ENCODE measurements at regions not wholly inside any gene's neighbourhood (a gene's known extent, or its start where the extent isn't known, plus 50 kb on each side); places are given as distances from the start of the nearest gene placed in this dataset.

GRCh38 chr21:22096314-22096713 lies 1098.1 kb downstream of the NCAM2 start:
- intact Hi-C loops (cut with micrococcal nuclease; ENCODE audit: unreplicated experiment) = no loop called here
- no peaks in the 10 kb centered on the region for H3K36me3 ChIP-seq (ENCODE audit: control insufficient read depth, insufficient read depth, low read length)
- TF ChIP-seq CTCF (IDR thresholded peaks at IDR 0.05; ENCODE audit: insufficient read depth in 1 of 2, low read depth in 1 of 2, low read length in 1 of 2, severe bottlenecking in 1 of 2, unreplicated experiment in 1 of 2) = no peak
- H3K27me3 Mint-ChIP-seq (ENCODE audit: insufficient read depth, unreplicated experiment) = no peaks in the 10 kb centered on the region
- no peaks in the 10 kb centered on the region for H3K9me3 Mint-ChIP-seq (ENCODE audit: unreplicated experiment)
- POLR2A ChIA-PET = no interaction called here
- no peaks in the 10 kb centered on the region for H3K27me3 ChIP-seq (replicated peaks; ENCODE audit: control insufficient read depth, insufficient read depth, low read length)
- no peaks in the 10 kb centered on the region for H3K36me3 Mint-ChIP-seq (ENCODE audit: insufficient read depth, unreplicated experiment)
- no peaks in the 10 kb centered on the region for H3K4me1 ChIP-seq
- H3K4me1 Mint-ChIP-seq (ENCODE audit: low read depth, unreplicated experiment) = no peaks in the 10 kb centered on the region
- no peak overlapping the region for H3K4me3 ChIP-seq (ENCODE audit: low read depth, low read length)
- CTCF ChIA-PET = no interaction called here
- no peak for DNase-seq
- H3K4me3 Mint-ChIP-seq (ENCODE audit: unreplicated experiment) = no peak overlapping the region
- no TSS peak for BruUV-seq (replicated peaks)
- H3K9me3 ChIP-seq = no peaks in the 10 kb centered on the region
- no peak overlapping the region for H3K27ac Mint-ChIP-seq (ENCODE audit: unreplicated experiment)

GRCh38 chr21:22106720-22107410 lies 1108.7 kb downstream of the NCAM2 start:
- POLR2A ChIA-PET = no interaction called here
- no peaks in the 10 kb centered on the region for H3K9me3 ChIP-seq

GRCh38 chr21:22115746-22116145 lies 1117.5 kb downstream of the NCAM2 start:
- BruUV-seq (replicated peaks) = no TSS peak
- Histone ChIP-seq H3K36me3 (ENCODE audit: control insufficient read depth, insufficient read depth, low read length) (no peaks in the 10 kb centered on the region), H3K4me3 (ENCODE audit: low read depth, low read length) (no peak overlapping the region), H3K4me1 (no peaks in the 10 kb centered on the region), H3K9me3 (no peaks in the 10 kb centered on the region), H3K27me3 (replicated peaks; ENCODE audit: control insufficient read depth, insufficient read depth, low read length) (no peaks in the 10 kb centered on the region)
- Mint-ChIP-seq H3K9me3 (ENCODE audit: unreplicated experiment) (no peaks in the 10 kb centered on the region), H3K36me3 (ENCODE audit: insufficient read depth, unreplicated experiment) (no peaks in the 10 kb centered on the region), H3K4me1 (ENCODE audit: low read depth, unreplicated experiment) (peaks cover 8% of the 10 kb centered on the region), H3K27me3 (ENCODE audit: insufficient read depth, unreplicated experiment) (no peaks in the 10 kb centered on the region), H3K27ac (ENCODE audit: unreplicated experiment) (no peak overlapping the region), H3K4me3 (ENCODE audit: unreplicated experiment) (no peak overlapping the region)
- ChIA-PET CTCF (no interaction called here), POLR2A (no interaction called here)
- intact Hi-C loops (cut with micrococcal nuclease; ENCODE audit: unreplicated experiment) = no loop called here
- DNase-seq = no peak
- TF ChIP-seq CTCF (IDR thresholded peaks at IDR 0.05; ENCODE audit: insufficient read depth in 1 of 2, low read depth in 1 of 2, low read length in 1 of 2, severe bottlenecking in 1 of 2, unreplicated experiment in 1 of 2) = no peak

More at GRCh38 chr21:22106720-22107410, 1108.7 kb downstream of the NCAM2 start:
- H3K9me3 Mint-ChIP-seq (ENCODE audit: unreplicated experiment) = no peaks in the 10 kb centered on the region
- BruUV-seq (replicated peaks) = no TSS peak
- no peak for DNase-seq
- no peaks in the 10 kb centered on the region for H3K27me3 ChIP-seq (replicated peaks; ENCODE audit: control insufficient read depth, insufficient read depth, low read length)
- CTCF ChIA-PET = no interaction called here
- TF ChIP-seq CTCF (IDR thresholded peaks at IDR 0.05; ENCODE audit: insufficient read depth in 1 of 2, low read depth in 1 of 2, low read length in 1 of 2, severe bottlenecking in 1 of 2, unreplicated experiment in 1 of 2) = no peak
- no peak overlapping the region for H3K27ac Mint-ChIP-seq (ENCODE audit: unreplicated experiment)
- no peaks in the 10 kb centered on the region for H3K36me3 Mint-ChIP-seq (ENCODE audit: insufficient read depth, unreplicated experiment)
- H3K4me1 ChIP-seq = no peaks in the 10 kb centered on the region
- no peaks in the 10 kb centered on the region for H3K36me3 ChIP-seq (ENCODE audit: control insufficient read depth, insufficient read depth, low read length)
- H3K4me1 Mint-ChIP-seq (ENCODE audit: low read depth, unreplicated experiment) = no peaks in the 10 kb centered on the region
- H3K27me3 Mint-ChIP-seq (ENCODE audit: insufficient read depth, unreplicated experiment) = peaks cover 5% of the 10 kb centered on the region
- H3K4me3 Mint-ChIP-seq (ENCODE audit: unreplicated experiment) = no peak overlapping the region
- intact Hi-C loops (cut with micrococcal nuclease; ENCODE audit: unreplicated experiment) = no loop called here
- H3K4me3 ChIP-seq (ENCODE audit: low read depth, low read length) = no peak overlapping the region

Data from Caco-2 (cell line).